ENCODE measurements at regions not wholly inside any gene's neighbourhood (a gene's known extent, or its start where the extent isn't known, plus 50 kb on each side); places are given as distances from the start of the nearest gene placed in this dataset.
"Not testable (repeated sequence)": the region's sequence is repeated elsewhere in the genome, so short reads cannot be mapped to it uniquely, and the experiment has no call there.

GRCh38 chr1:230591678-230592077, 50.6 kb upstream of the COG2 start:
- no peak for DNase-seq (ENCODE audit: low read depth)

GRCh38 chr1:230589951-230590350, 52.3 kb upstream of the COG2 start:
- DNase-seq (ENCODE audit: low read depth): no peak

- no peak for DNase-seq (ENCODE audit: low read depth)
Observed at GRCh38 chr1:230588323-230588746, 53.9 kb upstream of the COG2 start.

- DNase-seq (ENCODE audit: low read depth): no peak
Observed at GRCh38 chr1:230587061-230587460, 55.2 kb upstream of the COG2 start.

GRCh38 chr1:230584660-230585059, 57.6 kb upstream of the COG2 start:
- no peak for DNase-seq (ENCODE audit: low read depth)

GRCh38 chr1:230581446-230582079, 60.7 kb upstream of the COG2 start:
- DNase-seq (ENCODE audit: low read depth): no peak

- DNase-seq (ENCODE audit: low read depth): no peak
Observed at GRCh38 chr1:230578616-230579015, 63.7 kb upstream of the COG2 start.

- no peak for DNase-seq (ENCODE audit: low read depth)
Observed at GRCh38 chr1:230577537-230577936, 64.7 kb upstream of the COG2 start.

- DNase-seq (ENCODE audit: low read depth): no peak
Observed at GRCh38 chr1:230575886-230576500, 66.3 kb upstream of the COG2 start.

- no peak for DNase-seq (ENCODE audit: low read depth)
Observed at GRCh38 chr1:230574502-230574901, 67.8 kb upstream of the COG2 start.

- DNase-seq (ENCODE audit: low read depth): no peak
Observed at GRCh38 chr1:230573658-230574057, 68.6 kb upstream of the COG2 start.

GRCh38 chr1:230572121-230573105, 69.9 kb upstream of the COG2 start:
- no peak for DNase-seq (ENCODE audit: low read depth)

GRCh38 chr1:230570724-230571360, 71.4 kb upstream of the COG2 start:
- DNase-seq (ENCODE audit: low read depth): no peak

- DNase-seq (ENCODE audit: low read depth): no peak
Observed at GRCh38 chr1:230569201-230569600, 73.1 kb upstream of the COG2 start.

- no peak for DNase-seq (ENCODE audit: low read depth)
Observed at GRCh38 chr1:230568676-230569075, 73.6 kb upstream of the COG2 start.

- peak; percentile 9 for DNase-seq (ENCODE audit: low read depth)
Observed at GRCh38 chr1:230568008-230568407, 74.3 kb upstream of the COG2 start.

GRCh38 chr1:230567221-230567575, 75.1 kb upstream of the COG2 start:
- DNase-seq (ENCODE audit: low read depth): no peak

GRCh38 chr1:230566532-230567220, 75.6 kb upstream of the COG2 start:
- DNase-seq (ENCODE audit: low read depth): not testable (repeated sequence)

GRCh38 chr1:230565141-230565540, 77.1 kb upstream of the COG2 start:
- DNase-seq (ENCODE audit: low read depth): no peak

GRCh38 chr1:230563591-230563990, 78.7 kb upstream of the COG2 start:
- DNase-seq (ENCODE audit: low read depth): no peak

GRCh38 chr1:230561570-230561969, 80.7 kb upstream of the COG2 start:
- DNase-seq (ENCODE audit: low read depth): no peak

Data from LHCN-M2 (cell line).